Right renal cortex interstitium (tissue), 3 donors: ENCODE measurements at regions not wholly inside any gene's neighbourhood (a gene's known extent, or its start where the extent isn't known, plus 50 kb on each side); places are given as distances from the start of the nearest gene placed in this dataset.
"Not testable (repeated sequence)": the region's sequence is repeated elsewhere in the genome, so short reads cannot be mapped to it uniquely, and the experiment has no call there.

Source experiments
- DNase-seq, 3 donors: peaks; one replicate each; pipeline ENCODE4 v3.0.0-alpha.2; 2013; ENCODE audit warnings: low read depth in 3 of 3, low spot score in 2 of 3

GRCh38 chr14:81584495-81584894 lies 50.8 kb upstream of the SEL1L start:
- no peak for DNase-seq

DNA sequence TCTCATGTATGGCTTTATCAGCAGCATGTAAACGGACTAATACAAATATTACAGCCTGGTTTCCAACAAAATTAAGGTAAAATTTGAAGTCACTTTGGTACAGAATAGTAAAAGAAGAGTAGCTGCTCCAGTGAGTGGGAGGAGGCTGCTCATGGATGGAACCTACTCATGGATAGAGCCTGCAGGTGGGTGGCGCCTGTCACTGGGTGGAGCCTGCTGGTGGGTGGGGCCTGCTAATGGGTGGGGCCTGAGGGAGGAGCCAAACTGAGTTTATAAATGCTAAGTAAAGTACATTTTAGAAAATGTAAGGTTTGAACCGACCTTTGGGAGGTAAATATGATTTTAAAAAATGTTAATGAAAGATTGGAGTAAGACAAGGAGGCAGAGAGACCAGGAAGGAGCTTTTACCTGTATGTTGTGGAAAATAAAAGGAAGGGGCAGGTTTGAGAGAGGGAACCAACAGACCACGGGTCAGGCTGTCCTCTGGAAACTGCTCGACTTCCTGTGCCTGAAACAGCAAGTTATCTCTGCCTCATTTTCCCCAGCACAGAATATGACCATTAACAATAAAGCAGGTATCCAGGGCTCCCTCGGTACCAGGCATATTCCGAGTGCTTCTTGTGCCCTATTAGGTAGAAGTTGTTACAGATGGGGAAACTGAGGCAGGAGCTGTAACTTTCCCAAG lies 55.9 kb upstream of the SEL1L start:
- DNase-seq = no peak

DNA sequence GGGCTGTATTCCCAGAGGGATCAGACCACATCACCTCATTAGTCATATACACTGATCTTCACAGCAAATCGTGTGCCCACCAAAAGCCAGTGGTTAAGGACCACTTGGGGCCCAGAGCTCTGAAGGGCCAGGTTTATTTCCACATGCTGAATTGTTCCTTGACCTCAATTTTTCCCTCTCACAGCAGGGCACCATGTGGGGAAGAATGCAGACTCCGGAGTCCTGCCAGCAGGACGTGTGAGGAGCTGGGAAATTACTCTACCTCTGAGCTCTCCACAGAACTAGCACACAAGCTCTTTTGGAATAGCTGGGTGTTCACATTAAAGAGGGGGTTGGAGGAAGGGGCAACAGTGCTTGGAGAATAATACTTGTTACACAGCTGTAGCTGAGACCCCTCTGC lies 57.6 kb upstream of the SEL1L start:
- no peak for DNase-seq

- no peak for DNase-seq
Measured at GRCh38 chr14:81594012-81594411, 60.4 kb upstream of the SEL1L start.

GRCh38 chr14:81605660-81606059 lies 72.0 kb upstream of the SEL1L start:
- DNase-seq = no peak

DNA sequence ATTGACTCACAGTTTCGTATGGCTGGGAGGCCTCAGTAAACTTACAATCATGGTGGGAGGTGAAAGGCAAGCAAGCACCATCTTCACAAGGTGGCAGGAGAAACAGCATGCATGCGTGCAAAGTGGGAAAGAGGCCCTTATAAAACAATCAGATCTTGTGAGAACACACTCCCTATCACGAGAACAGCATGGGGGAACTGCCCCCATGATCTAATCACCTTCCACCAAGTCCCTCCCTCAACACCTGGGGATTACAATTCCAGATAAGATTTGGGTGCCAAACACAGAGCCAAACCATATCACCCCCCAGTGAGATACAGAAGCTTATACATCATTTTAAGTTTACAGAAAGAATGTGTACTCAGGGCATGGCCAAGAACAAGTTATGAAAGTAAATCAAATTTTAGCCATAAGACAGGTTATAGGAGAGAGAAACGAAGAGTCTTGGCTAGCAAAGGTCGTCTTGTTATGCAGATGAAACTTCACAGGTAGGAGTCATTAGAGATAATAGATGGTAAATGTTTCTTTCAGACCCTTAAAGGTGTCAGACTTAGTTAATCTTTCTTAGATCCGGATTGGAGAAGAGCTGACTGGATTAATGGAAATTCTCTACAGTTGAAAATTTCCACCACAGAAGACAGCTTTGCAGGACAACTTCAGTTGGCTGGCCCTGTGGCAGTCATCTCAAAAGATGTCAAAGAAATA lies 79.8 kb upstream of the SEL1L start:
- no peak for DNase-seq

DNA sequence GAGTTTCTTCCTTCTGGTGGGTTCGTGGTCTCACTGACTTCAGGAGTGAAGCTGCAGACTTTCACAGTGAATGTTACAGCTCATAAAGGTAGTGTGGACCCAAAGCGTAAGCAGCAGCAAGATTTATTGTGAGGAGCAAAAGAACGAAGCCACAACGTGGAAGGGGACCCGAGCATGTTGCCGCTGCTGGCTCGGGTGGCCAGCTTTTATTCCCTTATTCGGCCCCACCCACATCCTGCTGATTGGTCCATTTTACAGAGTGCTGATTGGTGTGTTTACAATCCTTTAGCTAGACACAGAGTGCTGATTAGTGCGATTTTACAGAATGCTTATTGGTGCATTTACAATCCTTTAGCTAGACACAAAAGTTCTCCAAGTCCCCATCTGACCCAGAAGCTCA lies 80.6 kb upstream of the SEL1L start:
- not testable (repeated sequence) for DNase-seq

GRCh38 chr14:81618695-81619094 lies 85.0 kb upstream of the SEL1L start:
- no peak for DNase-seq

DNA sequence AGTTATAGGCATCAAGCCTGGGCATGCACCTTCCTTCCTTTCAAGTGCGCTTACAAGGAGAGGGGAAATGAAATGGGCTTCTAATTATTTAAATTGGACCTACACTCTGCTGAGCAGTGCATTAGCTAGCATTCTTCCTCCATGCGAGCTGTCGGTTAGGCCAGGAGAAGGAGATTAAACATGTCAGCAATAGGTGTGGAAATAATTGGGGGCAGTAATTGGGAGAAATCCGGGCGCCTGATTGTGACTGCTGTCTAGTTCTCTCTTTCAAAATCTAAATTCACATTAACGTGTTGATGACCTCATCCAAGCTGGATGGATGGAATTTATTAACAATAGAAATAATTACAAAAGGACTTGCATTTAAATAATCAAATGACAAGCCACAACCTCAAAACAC lies 86.2 kb upstream of the SEL1L start:
- DNase-seq = no peak

DNA sequence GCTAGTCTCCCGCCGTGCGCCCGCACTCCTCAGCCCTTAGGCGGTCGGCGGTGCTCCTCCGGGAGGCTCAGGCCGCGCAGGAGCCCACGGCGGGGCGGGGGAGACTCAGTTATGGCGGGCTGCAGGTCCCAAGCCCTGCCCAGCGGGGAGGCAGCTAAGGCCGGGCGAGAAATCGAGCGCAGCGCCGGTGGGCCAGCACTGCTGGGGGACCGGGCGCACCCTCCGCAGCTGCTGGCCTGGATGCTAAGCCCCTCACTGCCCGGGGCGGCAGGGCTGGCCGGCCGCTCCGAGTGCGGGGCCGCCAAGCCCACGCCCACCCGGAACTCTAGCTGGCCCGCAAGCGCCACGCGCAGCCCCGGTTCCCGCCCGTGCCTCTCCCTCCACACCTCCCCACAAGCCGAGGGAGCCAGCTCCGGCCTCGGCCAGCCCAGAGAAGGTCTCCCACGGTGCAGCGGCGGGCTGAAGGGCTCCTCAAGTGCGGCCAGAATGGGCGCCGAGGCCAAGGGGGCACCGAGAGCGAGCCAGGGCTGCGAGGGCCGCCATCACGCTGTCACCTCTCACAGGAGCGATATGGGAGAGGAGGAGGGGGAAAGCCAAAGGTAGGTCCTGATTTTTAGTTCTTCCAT lies 90.2 kb upstream of the SEL1L start:
- DNase-seq = not testable (repeated sequence)

- DNase-seq = peak in 2 of 3 donors; percentile 17 to 19
Measured at GRCh38 chr14:81625343-81625742, 91.7 kb upstream of the SEL1L start.

DNA sequence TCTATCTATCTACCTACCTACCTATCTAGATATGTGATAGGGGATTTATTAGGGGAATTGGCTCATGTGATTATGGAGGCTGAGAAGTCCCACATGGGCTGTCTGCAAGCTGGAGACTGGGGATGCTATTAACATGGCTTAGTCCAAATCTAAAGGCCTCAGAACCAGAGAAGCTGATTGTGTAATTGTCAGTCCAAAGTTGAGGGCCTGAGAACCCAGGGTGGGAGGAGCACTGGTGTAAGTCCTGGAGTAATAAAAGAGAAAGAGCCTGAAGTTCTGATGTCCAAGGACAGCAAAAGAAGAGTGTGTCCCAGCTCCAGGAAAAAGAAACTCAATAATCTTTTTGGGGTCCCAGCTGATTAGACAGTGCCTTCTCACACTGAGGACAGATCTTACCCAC lies 98.5 kb upstream of the SEL1L start:
- DNase-seq = no peak

DNA sequence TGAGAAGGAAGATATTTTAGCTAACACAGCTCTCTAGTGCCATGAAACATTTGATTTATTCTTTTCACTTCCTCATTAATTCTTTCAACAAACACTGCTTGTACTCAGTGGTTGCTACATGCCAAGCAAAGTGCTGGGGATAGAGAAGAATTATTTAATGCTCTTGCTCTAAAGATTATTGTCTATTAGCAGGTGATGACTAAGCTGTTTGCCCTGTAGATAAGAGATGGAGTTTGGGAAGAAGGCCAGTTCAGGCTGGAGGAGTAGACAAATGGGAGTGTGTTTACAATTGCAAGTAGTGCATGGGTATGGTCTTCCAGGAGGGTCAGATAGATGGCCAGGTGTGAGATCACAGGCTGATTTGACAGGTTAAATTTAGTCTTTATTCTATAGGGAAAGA lies 99.8 kb upstream of the SEL1L start:
- DNase-seq = no peak

DNA sequence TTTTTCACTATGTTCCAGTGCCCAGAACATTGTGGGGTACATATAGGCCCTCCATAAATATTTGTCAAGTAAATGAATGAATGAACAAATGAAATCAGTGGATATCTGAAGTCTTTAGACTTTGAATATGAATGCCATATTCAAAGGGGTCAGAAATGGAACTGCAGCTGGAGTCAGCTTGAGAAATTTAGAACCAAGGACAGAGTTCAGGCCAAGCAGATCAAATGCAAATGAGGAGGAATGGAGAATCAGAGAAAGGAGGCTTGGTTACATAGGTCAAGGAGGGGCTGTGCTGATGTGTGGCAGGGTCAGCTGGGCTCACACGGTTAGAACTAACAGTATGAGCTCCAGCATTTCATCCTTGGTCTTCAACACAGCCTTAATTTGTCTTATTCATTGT lies 104.0 kb upstream of the SEL1L start:
- DNase-seq = no peak

DNA sequence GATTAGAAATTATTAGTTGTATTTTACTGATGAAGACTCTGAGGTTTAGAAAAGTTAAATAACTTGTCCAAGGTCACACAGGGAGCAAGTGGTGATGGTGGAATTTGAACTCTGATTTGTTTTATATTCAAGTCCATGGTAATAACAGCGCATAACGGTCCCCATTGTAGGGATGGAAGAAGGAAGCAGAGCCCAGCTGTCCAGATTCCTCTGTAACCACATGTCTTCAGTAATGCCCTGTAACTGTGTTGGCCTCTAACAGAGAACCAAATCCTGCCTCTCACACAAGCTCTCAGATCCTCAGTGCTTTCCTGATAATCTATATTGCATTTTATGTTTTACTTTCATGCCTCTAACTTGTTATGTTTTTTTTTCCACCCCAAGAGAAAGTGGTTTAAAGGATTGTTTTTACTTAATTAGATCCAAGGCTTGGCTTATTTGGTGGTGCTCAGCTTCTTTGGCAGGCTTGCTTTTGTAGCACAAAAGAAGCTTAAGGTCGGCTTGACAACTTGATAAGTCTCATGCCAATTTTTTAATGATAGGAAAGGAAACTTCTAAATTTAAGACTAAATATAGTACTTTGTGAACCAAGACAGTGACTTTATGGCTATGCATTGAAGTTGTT lies 105.1 kb upstream of the SEL1L start:
- no peak for DNase-seq

- no peak for DNase-seq
Measured at GRCh38 chr14:81653626-81654025, 120.0 kb upstream of the SEL1L start.

- DNase-seq = no peak
Measured at GRCh38 chr14:81655423-81656314, 122.0 kb upstream of the SEL1L start.

- DNase-seq = no peak
Measured at GRCh38 chr14:81656811-81657210, 123.2 kb upstream of the SEL1L start.

GRCh38 chr14:81662066-81662465 lies 128.4 kb upstream of the SEL1L start:
- DNase-seq = no peak

- DNase-seq = no peak
Measured at GRCh38 chr14:81662570-81663197, 129.0 kb upstream of the SEL1L start.
